SU-DHL-6 (cell line): ENCODE measurements at regions not wholly inside any gene's neighbourhood (a gene's known extent, or its start where the extent isn't known, plus 50 kb on each side); places are given as distances from the start of the nearest gene placed in this dataset.
"Not testable (repeated sequence)": the region's sequence is repeated elsewhere in the genome, so short reads cannot be mapped to it uniquely, and the experiment has no call there.

Experiments used
- H2AFZ ChIP-seq: fragments of 200-600 bp; sonication (generic); 2 replicates; pipeline ENCODE4 v1.6.1; 2014; ENCODE audit warnings: low read depth, mild to moderate bottlenecking, moderate library complexity, mixed read lengths, antibody characterized with exemption, low read length; ENCODE audit not compliant: severe bottlenecking
- H3F3A ChIP-seq: fragments of 200-600 bp; shearing (Covaris generic); 2 replicates; pipeline ENCODE4 v1.6.0; 2016; ENCODE audit warnings: antibody characterized with exemption, mild to moderate bottlenecking; ENCODE audit not compliant: insufficient read depth
- H3K27ac ChIP-seq: fragments of 200-600 bp; sonication (generic); 2 replicates; pipeline ENCODE4 v1.5.1; 2016; ENCODE audit warnings: low read depth, mild to moderate bottlenecking, low read length, moderate library complexity, mixed read lengths
- H3K27me3 ChIP-seq: fragments of 200-600 bp; sonication (generic), shearing (Covaris generic); 2 replicates; pipeline ENCODE4 v1.6.0; 2014; ENCODE audit warnings: mild to moderate bottlenecking, low read length
- H3K36me3 ChIP-seq: fragments of 200-600 bp; sonication (generic); 2 replicates; pipeline ENCODE4 v1.6.1; 2014; ENCODE audit warnings: mild to moderate bottlenecking, low read length, mixed read lengths
- H3K4me2 ChIP-seq: fragments of 300-600, 200-600 bp; shearing (Covaris generic), sonication (generic); 2 replicates; pipeline ENCODE4 v1.6.0; 2014; ENCODE audit warnings: low read length, low read depth, mild to moderate bottlenecking; ENCODE audit not compliant: poor library complexity, severe bottlenecking
- H3K4me3 ChIP-seq: fragments of 200-600 bp; sonication (generic); 2 replicates; pipeline ENCODE4 v1.5.1; 2014; ENCODE audit warnings: antibody characterized with exemption, low read length, mild to moderate bottlenecking, mixed read lengths; ENCODE audit not compliant: insufficient read depth, poor library complexity, severe bottlenecking
- H3K79me2 ChIP-seq: fragments of 200-600 bp; sonication (generic); 2 replicates; pipeline ENCODE4 v1.6.1; 2014; ENCODE audit warnings: mild to moderate bottlenecking, low read length, moderate library complexity; ENCODE audit not compliant: insufficient read depth
- H3K9ac ChIP-seq: fragments of 200-600 bp; sonication (generic); 2 replicates; pipeline ENCODE4 v1.7.0; 2014; ENCODE audit warnings: mild to moderate bottlenecking, low read length
- H3K9me2 ChIP-seq: fragments of 200-600 bp; sonication (generic); replicated peaks from 2 replicates; pipeline ENCODE4 v1.6.1; 2014; ENCODE audit warnings: low read length; ENCODE audit not compliant: insufficient read depth
- H3K9me3 ChIP-seq: fragments of 200-600 bp; sonication (generic); 2 replicates; pipeline ENCODE4 v1.6.1; 2014; ENCODE audit warnings: low read length, mixed read lengths; ENCODE audit not compliant: insufficient read depth
- H4K20me1 ChIP-seq: fragments of 200-600 bp; sonication (generic); 2 replicates; pipeline ENCODE4 v1.6.1; 2014; ENCODE audit warnings: low read depth, mild to moderate bottlenecking, antibody characterized with exemption, low read length, moderate library complexity, mixed read lengths
- EZH2phosphoT487 ChIP-seq: fragments of 200-600 bp; sonication (generic), shearing (Covaris generic); conservative IDR thresholded peaks from 2 replicates; pipeline ENCODE4 v1.6.1; 2018; ENCODE audit warnings: mild to moderate bottlenecking, antibody characterized with exemption, low read length, moderate library complexity, mixed read lengths
- TF ChIP-seq, protein P1 (sequence below): fragments of 200-600 bp; sonication (generic); IDR thresholded peaks from one replicate; pipeline ENCODE4 v1.5.1; 2017; ENCODE audit warnings: antibody characterized with exemption, mild to moderate bottlenecking, low read length, moderate library complexity; ENCODE audit not compliant: insufficient read depth, poor library complexity, severe bottlenecking

- Histone ChIP-seq H3K9ac (no peak overlapping the region), H3K4me2 (no peak overlapping the region), H2AFZ (no peak overlapping the region), H3K27me3 (no peaks in the 10 kb centered on the region), H3K9me2 (no peaks in the 10 kb centered on the region), H3K27ac (no peak overlapping the region), H3K4me3 (no peak overlapping the region), H4K20me1 (no peaks in the 10 kb centered on the region), H3K9me3 (no peaks in the 10 kb centered on the region), H3K79me2 (no peaks in the 10 kb centered on the region), H3F3A (no peaks in the 10 kb centered on the region), H3K36me3 (no peaks in the 10 kb centered on the region)
- no peak for TF ChIP-seq EZH2phosphoT487
- TF ChIP-seq, protein P1, sequence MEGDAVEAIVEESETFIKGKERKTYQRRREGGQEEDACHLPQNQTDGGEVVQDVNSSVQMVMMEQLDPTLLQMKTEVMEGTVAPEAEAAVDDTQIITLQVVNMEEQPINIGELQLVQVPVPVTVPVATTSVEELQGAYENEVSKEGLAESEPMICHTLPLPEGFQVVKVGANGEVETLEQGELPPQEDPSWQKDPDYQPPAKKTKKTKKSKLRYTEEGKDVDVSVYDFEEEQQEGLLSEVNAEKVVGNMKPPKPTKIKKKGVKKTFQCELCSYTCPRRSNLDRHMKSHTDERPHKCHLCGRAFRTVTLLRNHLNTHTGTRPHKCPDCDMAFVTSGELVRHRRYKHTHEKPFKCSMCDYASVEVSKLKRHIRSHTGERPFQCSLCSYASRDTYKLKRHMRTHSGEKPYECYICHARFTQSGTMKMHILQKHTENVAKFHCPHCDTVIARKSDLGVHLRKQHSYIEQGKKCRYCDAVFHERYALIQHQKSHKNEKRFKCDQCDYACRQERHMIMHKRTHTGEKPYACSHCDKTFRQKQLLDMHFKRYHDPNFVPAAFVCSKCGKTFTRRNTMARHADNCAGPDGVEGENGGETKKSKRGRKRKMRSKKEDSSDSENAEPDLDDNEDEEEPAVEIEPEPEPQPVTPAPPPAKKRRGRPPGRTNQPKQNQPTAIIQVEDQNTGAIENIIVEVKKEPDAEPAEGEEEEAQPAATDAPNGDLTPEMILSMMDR = no peak
Measured at GRCh38 chr20:30593572-30593971, 663.9 kb upstream of the DEFB115 start.

GRCh38 chr20:30594112-30594511 lies 663.4 kb upstream of the DEFB115 start:
- no peaks in the 10 kb centered on the region for H3K79me2 ChIP-seq
- H3K4me2 ChIP-seq = no peak overlapping the region
- no peaks in the 10 kb centered on the region for H3K27me3 ChIP-seq
- TF ChIP-seq EZH2phosphoT487 = no peak
- TF ChIP-seq, protein P1 = no peak
- no peaks in the 10 kb centered on the region for H3K9me2 ChIP-seq
- H3K9ac ChIP-seq = no peak overlapping the region
- H4K20me1 ChIP-seq = no peaks in the 10 kb centered on the region
- no peaks in the 10 kb centered on the region for H3F3A ChIP-seq
- H3K27ac ChIP-seq = no peak overlapping the region
- no peak overlapping the region for H2AFZ ChIP-seq
- no peaks in the 10 kb centered on the region for H3K9me3 ChIP-seq
- no peak overlapping the region for H3K4me3 ChIP-seq
- H3K36me3 ChIP-seq = no peaks in the 10 kb centered on the region

- no peak for TF ChIP-seq EZH2phosphoT487
- TF ChIP-seq, protein P1 = no peak
- no peaks in the 10 kb centered on the region for H4K20me1 ChIP-seq
- no peak overlapping the region for H3K4me2 ChIP-seq
- no peaks in the 10 kb centered on the region for H3K9me3 ChIP-seq
- no peaks in the 10 kb centered on the region for H3K9me2 ChIP-seq
- H3K27me3 ChIP-seq = no peaks in the 10 kb centered on the region
- H3K9ac ChIP-seq = no peak overlapping the region
- H3K4me3 ChIP-seq = no peak overlapping the region
- H3K79me2 ChIP-seq = no peaks in the 10 kb centered on the region
- H3K36me3 ChIP-seq = no peaks in the 10 kb centered on the region
- H3K27ac ChIP-seq = no peak overlapping the region
- no peak overlapping the region for H2AFZ ChIP-seq
- H3F3A ChIP-seq = no peaks in the 10 kb centered on the region
Measured at GRCh38 chr20:30595698-30596097, 661.8 kb upstream of the DEFB115 start.

GRCh38 chr20:30597429-30597828 lies 660.0 kb upstream of the DEFB115 start:
- H3K9me3 ChIP-seq, H2AFZ ChIP-seq, H3F3A ChIP-seq, H3K9me2 ChIP-seq, H3K4me2 ChIP-seq, H3K27me3 ChIP-seq, H3K79me2 ChIP-seq, H4K20me1 ChIP-seq, H3K36me3 ChIP-seq, H3K9ac ChIP-seq, H3K4me3 ChIP-seq, H3K27ac ChIP-seq: not testable (repeated sequence)
